ENCODE measurements at regions not wholly inside any gene's neighbourhood (a gene's known extent, or its start where the extent isn't known, plus 50 kb on each side); places are given as distances from the start of the nearest gene placed in this dataset.
"Not testable (repeated sequence)": the region's sequence is repeated elsewhere in the genome, so short reads cannot be mapped to it uniquely, and the experiment has no call there.

GRCh38 chr18:57950542-57950941 lies 93.5 kb upstream of the NEDD4L start:
- intact Hi-C loops (cut with micrococcal nuclease): no loop called here
- Mint-ChIP-seq H3K27ac (no peak overlapping the region), H3K4me1 (ENCODE audit: low read depth) (no peaks in the 10 kb centered on the region), H3K4me3 (ENCODE audit: low read depth) (no peak overlapping the region), H3K36me3 (ENCODE audit: low read depth) (no peaks in the 10 kb centered on the region), H3K27me3 (ENCODE audit: low read depth) (no peaks in the 10 kb centered on the region), H3K9me3 (no peaks in the 10 kb centered on the region)
- DNase-seq (ENCODE audit: low spot score): no peak

- H3K36me3 Mint-ChIP-seq (ENCODE audit: low read depth); H3K9me3 Mint-ChIP-seq; intact Hi-C loops (cut with micrococcal nuclease); H3K4me3 Mint-ChIP-seq (ENCODE audit: low read depth); H3K27me3 Mint-ChIP-seq (ENCODE audit: low read depth); H3K4me1 Mint-ChIP-seq (ENCODE audit: low read depth); H3K27ac Mint-ChIP-seq; DNase-seq (ENCODE audit: low spot score): not testable (repeated sequence)
These were observed 94.7 kb upstream of the NEDD4L start for GRCh38 chr18:57949335-57949734.

- no peak for DNase-seq (ENCODE audit: low spot score)
- no peaks in the 10 kb centered on the region for H3K36me3 Mint-ChIP-seq (ENCODE audit: low read depth)
- H3K4me3 Mint-ChIP-seq (ENCODE audit: low read depth): no peak overlapping the region
- H3K9me3 Mint-ChIP-seq: no peaks in the 10 kb centered on the region
- H3K4me1 Mint-ChIP-seq (ENCODE audit: low read depth): no peaks in the 10 kb centered on the region
- intact Hi-C loops (cut with micrococcal nuclease): no loop called here
- no peaks in the 10 kb centered on the region for H3K27me3 Mint-ChIP-seq (ENCODE audit: low read depth)
- no peak overlapping the region for H3K27ac Mint-ChIP-seq
These were observed 96.9 kb upstream of the NEDD4L start for GRCh38 chr18:57947117-57947516.

GRCh38 chr18:57943723-57944122 lies 100.3 kb upstream of the NEDD4L start:
- H3K27ac Mint-ChIP-seq: no peak overlapping the region
- intact Hi-C loops (cut with micrococcal nuclease): no loop called here
- no peak overlapping the region for H3K4me3 Mint-ChIP-seq (ENCODE audit: low read depth)
- no peaks in the 10 kb centered on the region for H3K36me3 Mint-ChIP-seq (ENCODE audit: low read depth)
- no peaks in the 10 kb centered on the region for H3K27me3 Mint-ChIP-seq (ENCODE audit: low read depth)
- no peaks in the 10 kb centered on the region for H3K9me3 Mint-ChIP-seq
- no peaks in the 10 kb centered on the region for H3K4me1 Mint-ChIP-seq (ENCODE audit: low read depth)
- DNase-seq (ENCODE audit: low spot score): no peak

- H3K27ac Mint-ChIP-seq: no peak overlapping the region
- H3K27me3 Mint-ChIP-seq (ENCODE audit: low read depth): no peaks in the 10 kb centered on the region
These were observed 101.5 kb upstream of the NEDD4L start for GRCh38 chr18:57942493-57942892.

GRCh38 chr18:57941841-57942489 lies 102.1 kb upstream of the NEDD4L start:
- H3K27me3 Mint-ChIP-seq (ENCODE audit: low read depth): no peaks in the 10 kb centered on the region
- H3K27ac Mint-ChIP-seq: no peak overlapping the region
- H3K4me1 Mint-ChIP-seq (ENCODE audit: low read depth): no peaks in the 10 kb centered on the region
- intact Hi-C loops (cut with micrococcal nuclease): no loop called here
- H3K9me3 Mint-ChIP-seq: no peaks in the 10 kb centered on the region
- no peak overlapping the region for H3K4me3 Mint-ChIP-seq (ENCODE audit: low read depth)
- H3K36me3 Mint-ChIP-seq (ENCODE audit: low read depth): no peaks in the 10 kb centered on the region
- no peak for DNase-seq (ENCODE audit: low spot score)

More at GRCh38 chr18:57942493-57942892, 101.5 kb upstream of the NEDD4L start:
- Mint-ChIP-seq H3K9me3 (no peaks in the 10 kb centered on the region), H3K36me3 (ENCODE audit: low read depth) (no peaks in the 10 kb centered on the region), H3K4me1 (ENCODE audit: low read depth) (no peaks in the 10 kb centered on the region), H3K4me3 (ENCODE audit: low read depth) (no peak overlapping the region)
- intact Hi-C loops (cut with micrococcal nuclease): no loop called here
- DNase-seq (ENCODE audit: low spot score): no peak

- Mint-ChIP-seq H3K27ac (no peak overlapping the region), H3K9me3 (no peaks in the 10 kb centered on the region), H3K36me3 (ENCODE audit: low read depth) (no peaks in the 10 kb centered on the region), H3K27me3 (ENCODE audit: low read depth) (no peaks in the 10 kb centered on the region), H3K4me3 (ENCODE audit: low read depth) (no peak overlapping the region), H3K4me1 (ENCODE audit: low read depth) (no peaks in the 10 kb centered on the region)
- no peak for DNase-seq (ENCODE audit: low spot score)
- intact Hi-C loops (cut with micrococcal nuclease): no loop called here
These were observed 103.8 kb upstream of the NEDD4L start for GRCh38 chr18:57940166-57940660.

GRCh38 chr18:57934375-57934774 lies 109.7 kb upstream of the NEDD4L start:
- H3K4me3 Mint-ChIP-seq (ENCODE audit: low read depth); H3K9me3 Mint-ChIP-seq; H3K4me1 Mint-ChIP-seq (ENCODE audit: low read depth); H3K27me3 Mint-ChIP-seq (ENCODE audit: low read depth); H3K36me3 Mint-ChIP-seq (ENCODE audit: low read depth); DNase-seq (ENCODE audit: low spot score); H3K27ac Mint-ChIP-seq; intact Hi-C loops (cut with micrococcal nuclease): not testable (repeated sequence)

GRCh38 chr18:57931038-57931437 lies 113.0 kb upstream of the NEDD4L start:
- Mint-ChIP-seq H3K36me3 (ENCODE audit: low read depth) (no peaks in the 10 kb centered on the region), H3K4me1 (ENCODE audit: low read depth) (peaks cover 2% of the 10 kb centered on the region), H3K4me3 (ENCODE audit: low read depth) (no peak overlapping the region), H3K27ac (no peak overlapping the region), H3K27me3 (ENCODE audit: low read depth) (no peaks in the 10 kb centered on the region), H3K9me3 (no peaks in the 10 kb centered on the region)
- intact Hi-C loops (cut with micrococcal nuclease): no loop called here
- no peak for DNase-seq (ENCODE audit: low spot score)

- Mint-ChIP-seq H3K27ac (no peak overlapping the region), H3K4me1 (ENCODE audit: low read depth) (peaks cover 2% of the 10 kb centered on the region), H3K36me3 (ENCODE audit: low read depth) (no peaks in the 10 kb centered on the region), H3K9me3 (no peaks in the 10 kb centered on the region), H3K27me3 (ENCODE audit: low read depth) (no peaks in the 10 kb centered on the region), H3K4me3 (ENCODE audit: low read depth) (no peak overlapping the region)
- no peak for DNase-seq (ENCODE audit: low spot score)
- intact Hi-C loops (cut with micrococcal nuclease): no loop called here
These were observed 113.5 kb upstream of the NEDD4L start for GRCh38 chr18:57930476-57930875.

GRCh38 chr18:57929922-57930321 lies 114.1 kb upstream of the NEDD4L start:
- Mint-ChIP-seq H3K4me3 (ENCODE audit: low read depth) (no peak overlapping the region), H3K4me1 (ENCODE audit: low read depth) (peaks cover 2% of the 10 kb centered on the region), H3K27me3 (ENCODE audit: low read depth) (no peaks in the 10 kb centered on the region), H3K9me3 (no peaks in the 10 kb centered on the region), H3K36me3 (ENCODE audit: low read depth) (no peaks in the 10 kb centered on the region), H3K27ac (no peak overlapping the region)
- intact Hi-C loops (cut with micrococcal nuclease): no loop called here
- no peak for DNase-seq (ENCODE audit: low spot score)

- Mint-ChIP-seq H3K4me3 (ENCODE audit: low read depth) (no peak overlapping the region), H3K9me3 (no peaks in the 10 kb centered on the region), H3K27me3 (ENCODE audit: low read depth) (no peaks in the 10 kb centered on the region), H3K4me1 (ENCODE audit: low read depth) (peaks cover 2% of the 10 kb centered on the region), H3K27ac (no peak overlapping the region), H3K36me3 (ENCODE audit: low read depth) (no peaks in the 10 kb centered on the region)
- DNase-seq (ENCODE audit: low spot score): no peak
- intact Hi-C loops (cut with micrococcal nuclease): no loop called here
These were observed 115.6 kb upstream of the NEDD4L start for GRCh38 chr18:57928466-57928865.

GRCh38 chr18:57927511-57927910 lies 116.5 kb upstream of the NEDD4L start:
- Mint-ChIP-seq H3K9me3 (no peaks in the 10 kb centered on the region), H3K36me3 (ENCODE audit: low read depth) (no peaks in the 10 kb centered on the region), H3K27ac (no peak overlapping the region), H3K4me1 (ENCODE audit: low read depth) (peaks cover 2% of the 10 kb centered on the region), H3K4me3 (ENCODE audit: low read depth) (no peak overlapping the region), H3K27me3 (ENCODE audit: low read depth) (no peaks in the 10 kb centered on the region)
- intact Hi-C loops (cut with micrococcal nuclease): no loop called here
- no peak for DNase-seq (ENCODE audit: low spot score)

GRCh38 chr18:57925706-57926105 lies 118.3 kb upstream of the NEDD4L start:
- Mint-ChIP-seq H3K9me3 (no peaks in the 10 kb centered on the region), H3K27me3 (ENCODE audit: low read depth) (no peaks in the 10 kb centered on the region), H3K4me1 (ENCODE audit: low read depth) (no peaks in the 10 kb centered on the region), H3K27ac (no peak overlapping the region), H3K36me3 (ENCODE audit: low read depth) (no peaks in the 10 kb centered on the region), H3K4me3 (ENCODE audit: low read depth) (no peak overlapping the region)
- DNase-seq (ENCODE audit: low spot score): no peak
- intact Hi-C loops (cut with micrococcal nuclease): no loop called here
